NCI-H1436 (cell line): ENCODE measurements at regions not wholly inside any gene's neighbourhood (a gene's known extent, or its start where the extent isn't known, plus 50 kb on each side); places are given as distances from the start of the nearest gene placed in this dataset.

ENCODE experiments used
- DNase-seq: peaks from one replicate; lab custom pipeline; 2025; lab: John Stamatoyannopoulos, UW

DNA sequence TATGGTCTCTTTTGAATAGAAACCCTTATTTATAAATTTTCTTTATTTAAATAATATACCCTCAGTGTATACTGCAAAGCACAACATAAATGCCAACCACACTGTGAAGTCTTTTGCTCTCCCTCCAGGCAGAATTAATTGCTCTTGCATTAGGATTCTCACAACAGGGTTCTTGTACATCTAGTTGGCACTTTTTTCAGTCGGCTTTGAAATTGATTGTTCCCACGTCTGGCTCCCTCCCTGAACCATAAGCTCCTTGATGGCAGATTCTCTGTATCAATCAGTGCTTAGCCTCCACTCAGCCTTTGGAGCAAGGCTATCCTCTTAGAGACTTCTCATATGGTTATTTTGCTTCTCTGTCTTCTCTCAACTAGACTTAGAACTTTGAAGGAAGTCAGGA is 288.0 kb upstream of the POU3F2 start:
- DNase-seq: no peak

DNA sequence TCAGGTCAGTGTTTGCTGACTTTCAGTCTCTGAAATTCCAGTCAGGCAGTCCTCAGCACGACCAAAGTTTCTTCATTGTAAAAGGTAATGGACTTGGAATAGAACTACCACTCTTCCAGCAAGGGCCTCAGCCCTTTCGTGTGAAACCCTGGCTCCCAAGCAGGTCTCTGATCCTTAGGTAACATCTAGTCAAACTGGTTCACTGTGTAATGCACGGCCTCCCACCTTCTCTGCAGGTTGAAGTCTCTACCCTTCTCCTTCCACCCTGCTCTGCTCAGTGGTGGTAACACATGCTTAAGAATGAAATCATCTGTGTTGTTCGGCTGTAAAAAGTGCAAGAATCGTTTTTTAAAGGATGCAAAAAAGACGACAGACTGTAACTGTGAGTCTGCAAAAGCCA is 287.2 kb upstream of the POU3F2 start:
- DNase-seq: no peak

DNA sequence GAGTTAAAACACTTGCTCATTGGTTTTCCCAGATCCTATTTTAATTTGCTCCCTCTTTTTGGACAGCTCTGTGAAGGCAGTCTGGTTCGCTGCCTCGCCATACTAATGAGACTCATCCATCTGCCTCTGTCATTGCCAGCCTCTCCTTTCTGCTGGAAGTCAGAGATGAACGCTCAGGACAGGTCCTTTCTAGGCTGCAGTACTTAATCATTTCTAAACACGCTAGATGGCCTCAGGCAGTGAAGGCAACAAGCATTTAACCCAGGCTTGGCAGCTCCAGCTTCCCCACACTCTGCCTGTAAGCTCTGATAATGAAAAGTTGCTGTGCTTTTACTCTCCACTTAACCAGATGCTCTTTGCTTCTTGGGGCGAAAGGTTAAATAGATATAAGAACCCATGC is 286.7 kb upstream of the POU3F2 start:
- DNase-seq: no peak

DNA sequence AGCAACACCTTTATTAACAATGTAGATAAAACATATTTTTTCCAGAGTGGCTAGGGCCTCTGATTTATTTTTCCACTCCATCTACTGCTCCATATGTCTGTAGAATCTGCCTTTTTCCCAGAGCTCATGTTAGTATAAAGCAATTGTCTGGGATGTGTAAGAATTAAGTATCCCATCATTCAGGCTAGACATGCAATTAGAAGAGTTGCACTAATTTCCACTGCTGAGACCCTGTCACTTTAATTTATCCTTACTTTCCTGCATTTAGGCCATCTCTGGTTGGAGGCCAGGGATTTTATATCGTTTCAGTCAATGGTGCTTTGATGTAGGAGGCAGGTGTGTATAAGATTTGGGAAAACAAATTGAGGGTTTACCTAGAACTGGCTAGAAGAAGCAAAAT is 286.1 kb upstream of the POU3F2 start:
- DNase-seq: no peak

DNA sequence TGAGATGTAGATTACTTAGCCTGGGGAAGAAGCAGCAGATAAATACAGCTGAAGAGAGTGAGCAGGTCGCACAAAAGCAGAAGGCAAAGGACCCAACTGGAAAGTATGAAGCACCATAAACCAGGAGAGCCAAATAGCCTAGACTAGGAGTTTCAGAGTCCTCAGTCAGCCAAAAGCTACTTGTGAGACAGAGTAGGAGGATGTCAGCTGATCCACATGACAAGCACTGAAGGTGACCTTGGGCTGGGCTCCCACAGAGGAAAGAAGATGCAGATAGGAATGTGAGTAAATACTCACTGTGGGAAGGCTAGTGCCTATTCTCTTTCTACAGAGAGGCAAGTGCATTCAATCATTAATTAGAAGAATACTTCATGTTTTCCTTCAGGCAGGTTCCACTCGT is 274.0 kb upstream of the POU3F2 start:
- DNase-seq: no peak

DNA sequence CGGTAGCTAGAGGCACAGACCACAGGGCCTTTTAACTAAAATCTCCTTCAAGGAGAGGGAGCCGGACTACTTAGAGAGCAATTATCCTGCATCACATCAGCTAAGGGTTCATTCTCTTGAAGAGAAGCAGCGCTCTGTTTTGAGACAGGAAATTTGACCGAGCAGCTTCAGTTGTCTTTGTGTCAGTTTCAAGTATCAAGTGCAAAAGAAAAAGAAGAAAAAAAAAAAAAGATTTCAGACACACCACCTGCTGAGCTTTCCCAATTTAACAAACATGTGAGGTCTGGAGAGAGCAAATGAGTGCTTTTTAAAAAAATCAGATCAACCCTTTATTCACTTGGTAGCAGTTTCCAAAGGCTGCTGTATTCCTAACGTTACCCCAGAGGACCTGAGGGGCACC is 273.5 kb upstream of the POU3F2 start:
- no peak for DNase-seq

DNA sequence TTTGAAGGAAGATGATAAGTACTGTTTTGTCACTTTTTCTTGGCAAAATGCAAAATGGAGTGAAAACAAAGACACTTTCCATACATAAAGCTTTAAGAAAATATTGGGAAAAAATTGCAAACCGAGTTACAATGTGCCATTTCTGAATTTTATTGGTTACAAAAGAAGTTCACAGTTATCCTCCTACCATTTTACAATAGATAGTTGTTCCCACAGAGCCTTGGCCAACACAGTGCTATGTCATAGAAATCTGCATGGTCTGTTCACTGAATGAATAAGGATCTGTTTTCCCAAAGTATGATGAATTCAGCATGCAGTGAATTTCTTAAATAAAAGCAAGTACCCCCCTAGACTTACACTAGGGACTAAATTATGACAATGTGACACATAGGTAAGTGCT is 268.2 kb upstream of the POU3F2 start:
- no peak for DNase-seq

DNA sequence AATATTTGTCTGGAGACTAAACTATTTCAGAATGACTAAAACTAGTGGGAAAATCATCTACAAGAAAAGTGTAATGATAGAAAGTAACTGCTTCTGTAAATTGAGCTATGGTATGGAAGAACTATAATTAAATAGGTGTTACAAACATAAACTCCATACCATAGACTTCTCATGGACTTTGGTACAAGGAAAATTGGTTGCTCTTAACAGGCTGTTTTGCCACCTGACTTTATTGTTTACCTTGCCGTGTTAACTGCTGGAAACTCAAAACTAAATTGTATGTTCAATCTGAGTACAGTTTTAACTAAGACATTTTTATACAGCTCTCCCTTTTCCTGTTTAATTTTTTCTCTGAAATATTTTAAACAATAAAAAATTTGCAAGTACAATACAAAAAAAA is 261.8 kb upstream of the POU3F2 start:
- DNase-seq: no peak

DNA sequence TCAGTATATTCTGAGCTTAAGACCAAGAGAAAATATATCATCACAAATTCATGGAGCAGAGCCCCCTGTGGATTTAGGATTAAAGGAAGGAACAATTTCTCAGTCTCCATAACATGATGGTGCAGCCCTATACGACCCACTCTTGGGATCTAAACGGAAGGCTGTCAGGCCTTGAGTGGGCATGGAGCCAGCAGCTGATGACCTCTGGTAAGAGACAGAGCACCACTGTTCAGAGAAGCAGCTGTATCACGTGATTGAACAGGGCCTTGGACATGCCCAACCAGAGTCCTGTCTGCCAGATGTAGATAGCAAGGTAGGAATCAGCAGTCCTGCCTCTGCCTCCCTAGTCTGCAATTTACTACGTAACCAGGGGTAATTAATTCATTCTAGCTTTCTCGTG is 259.4 kb upstream of the POU3F2 start:
- DNase-seq: no peak

DNA sequence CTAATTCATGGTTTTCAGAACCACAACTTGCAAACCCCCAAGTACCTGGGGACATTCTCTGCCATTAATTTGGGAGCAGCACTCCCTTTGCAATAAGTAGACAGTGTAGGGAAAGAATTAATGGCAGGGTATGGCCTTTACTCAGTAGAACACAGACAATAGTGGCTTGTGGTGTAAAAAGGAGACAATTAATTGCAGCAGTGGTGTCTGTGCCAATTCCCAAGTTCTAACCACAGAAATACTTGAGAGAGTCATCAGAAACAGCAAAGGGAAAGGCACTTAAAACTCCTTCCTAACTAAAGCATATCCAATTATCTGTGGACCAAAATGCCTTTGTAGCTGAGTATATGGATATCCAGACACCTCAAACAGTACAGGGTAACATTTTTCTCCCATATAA is 257.6 kb upstream of the POU3F2 start:
- DNase-seq: no peak

DNA sequence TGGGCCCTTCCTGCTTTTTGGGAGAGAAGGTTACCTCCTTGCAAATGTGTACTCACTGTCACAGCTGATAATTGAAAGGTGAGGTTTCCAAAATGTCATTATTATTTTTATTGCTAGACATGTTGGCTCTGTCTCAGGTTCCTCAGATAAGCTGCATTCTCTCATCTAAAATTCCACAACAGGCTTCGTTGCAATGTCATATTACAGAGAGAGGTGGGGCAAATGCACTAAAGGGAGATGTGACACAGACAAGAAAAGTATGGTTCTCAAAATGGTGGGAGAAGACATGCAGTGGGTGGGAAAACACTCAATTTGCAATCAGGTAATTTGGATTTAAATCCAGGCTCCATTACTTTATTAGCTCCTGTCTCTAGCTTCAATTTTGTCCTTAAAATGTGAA is 256.4 kb upstream of the POU3F2 start:
- no peak for DNase-seq

DNA sequence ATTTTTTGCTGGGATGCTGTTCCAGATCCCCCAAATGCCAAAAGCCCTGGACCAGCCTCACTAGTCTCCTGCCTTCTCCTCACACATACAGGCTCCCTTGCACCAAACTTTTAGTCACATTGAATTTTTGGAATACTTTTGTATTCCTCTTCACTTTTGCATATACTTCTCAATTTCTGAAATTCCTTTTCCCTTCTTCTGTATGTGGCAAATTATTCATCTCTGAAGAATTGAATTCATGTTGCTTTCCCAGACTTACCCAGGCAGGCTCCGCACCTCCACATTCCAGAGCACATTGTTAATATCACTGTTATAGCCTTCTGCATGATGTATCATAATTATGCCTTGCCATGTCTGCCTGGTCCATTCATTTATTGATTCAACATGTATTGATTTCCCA is 255.3 kb upstream of the POU3F2 start:
- no peak for DNase-seq

DNA sequence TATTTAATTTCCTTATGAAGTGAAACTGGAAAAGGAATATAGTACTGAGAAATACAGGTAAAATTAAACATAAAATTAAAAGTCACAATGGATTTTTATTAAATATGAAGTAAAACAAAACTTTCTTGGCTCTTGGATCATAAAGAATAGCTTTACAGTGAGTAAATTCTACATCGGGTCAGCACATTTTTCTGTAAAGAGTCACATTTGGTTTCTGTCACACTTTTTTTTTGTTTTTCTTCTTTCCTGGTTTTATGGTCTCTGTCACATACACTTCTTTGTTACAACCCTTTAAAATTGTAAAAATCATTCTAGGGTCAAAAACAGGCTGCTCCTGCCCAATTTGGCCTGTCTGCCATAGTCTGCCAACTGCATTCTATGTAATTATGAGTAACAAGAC is 254.4 kb upstream of the POU3F2 start:
- no peak for DNase-seq

DNA sequence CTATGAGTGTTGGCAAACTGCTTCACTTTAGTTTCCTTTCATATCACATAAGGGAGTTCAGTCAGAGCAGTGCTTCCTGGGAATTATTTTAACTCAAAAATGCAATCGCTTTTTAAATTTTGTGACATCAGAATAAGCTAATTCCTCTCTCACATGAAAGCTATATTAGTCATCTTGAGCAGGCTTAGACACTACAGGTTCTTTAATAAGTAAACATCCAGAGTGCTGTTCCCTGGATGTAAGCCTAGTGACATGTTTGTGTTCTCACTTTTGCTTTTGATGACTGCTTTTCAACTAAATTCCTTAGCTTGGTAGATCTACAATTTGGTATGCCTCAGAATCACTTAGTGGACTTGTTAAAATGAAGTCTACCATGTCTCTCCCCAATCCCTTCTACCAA is 252.7 kb upstream of the POU3F2 start:
- no peak for DNase-seq

DNA sequence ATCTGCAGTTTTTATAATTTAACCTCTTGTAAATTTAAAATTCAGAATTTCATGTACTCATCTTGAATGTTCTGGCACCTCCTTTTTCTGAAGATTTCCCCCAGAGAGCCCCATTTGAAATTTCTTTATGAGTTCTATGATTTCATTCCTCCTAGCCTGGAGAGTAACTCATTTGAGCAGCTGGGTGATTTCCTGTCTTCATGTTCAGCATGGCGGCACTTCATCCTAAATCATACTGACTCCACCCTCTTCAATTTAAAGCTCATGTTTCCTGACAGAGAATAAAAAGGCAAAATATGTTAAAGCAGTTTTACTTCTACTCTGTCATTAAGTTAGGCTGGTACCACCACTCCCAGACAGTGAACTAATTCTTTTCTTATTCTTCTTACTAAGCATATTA is 250.9 kb upstream of the POU3F2 start:
- no peak for DNase-seq

DNA sequence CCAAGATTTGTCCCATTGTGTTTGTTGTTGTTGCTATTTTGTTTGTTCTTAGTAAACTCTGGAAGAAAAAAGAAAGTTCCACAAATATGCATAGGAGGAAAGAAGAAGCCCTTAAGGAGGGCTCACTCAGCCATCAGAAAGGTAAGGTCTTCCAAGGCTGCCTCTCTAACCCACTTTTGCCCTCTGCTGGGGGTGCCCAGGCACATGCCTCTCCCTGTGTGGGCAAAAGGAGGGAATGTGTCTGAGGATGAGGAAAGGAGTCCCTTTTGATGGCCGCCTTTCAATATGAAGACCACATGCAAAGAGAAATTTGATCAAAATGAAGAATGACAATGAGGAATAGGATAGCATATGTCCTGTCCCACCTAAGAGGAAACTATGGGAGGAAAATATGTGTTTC is 248.2 kb upstream of the POU3F2 start:
- DNase-seq: no peak

DNA sequence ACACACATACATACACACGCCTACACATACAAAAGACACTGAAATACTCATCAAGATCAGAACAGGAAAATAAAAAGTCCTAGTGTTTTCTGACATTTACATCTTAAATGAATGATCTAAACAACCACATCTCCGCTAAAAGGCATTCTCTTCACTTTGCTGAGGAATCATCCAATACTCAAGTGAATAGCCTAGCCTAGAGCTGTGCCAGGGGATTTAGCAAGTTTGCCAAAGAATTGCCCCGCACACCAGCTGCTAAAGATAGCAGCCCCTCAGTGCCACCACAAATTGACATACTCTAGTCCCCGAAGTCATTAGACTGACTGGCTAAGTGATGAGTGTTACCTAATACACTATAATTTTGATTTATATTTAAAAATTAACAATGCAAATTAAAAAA is 246.8 kb upstream of the POU3F2 start:
- no peak for DNase-seq

DNA sequence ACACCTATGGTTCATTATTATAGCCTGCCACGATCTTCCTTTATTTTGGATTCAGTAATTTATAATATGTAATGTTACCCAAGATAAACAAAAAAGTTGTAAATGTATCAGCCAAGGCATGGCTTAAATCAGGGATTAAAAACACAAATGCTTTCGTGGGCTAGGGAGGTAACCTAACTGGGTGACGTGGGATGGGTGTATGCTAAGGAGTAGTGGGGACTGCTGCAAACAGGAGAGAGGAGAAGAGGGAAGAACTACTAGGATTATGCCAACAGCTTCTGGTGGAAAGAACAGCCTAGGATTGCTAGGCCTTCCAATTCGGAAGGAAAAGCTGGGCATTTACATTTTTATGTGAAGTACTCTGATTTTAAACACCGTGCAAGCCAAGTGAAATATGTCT is 244.8 kb upstream of the POU3F2 start:
- no peak for DNase-seq

DNA sequence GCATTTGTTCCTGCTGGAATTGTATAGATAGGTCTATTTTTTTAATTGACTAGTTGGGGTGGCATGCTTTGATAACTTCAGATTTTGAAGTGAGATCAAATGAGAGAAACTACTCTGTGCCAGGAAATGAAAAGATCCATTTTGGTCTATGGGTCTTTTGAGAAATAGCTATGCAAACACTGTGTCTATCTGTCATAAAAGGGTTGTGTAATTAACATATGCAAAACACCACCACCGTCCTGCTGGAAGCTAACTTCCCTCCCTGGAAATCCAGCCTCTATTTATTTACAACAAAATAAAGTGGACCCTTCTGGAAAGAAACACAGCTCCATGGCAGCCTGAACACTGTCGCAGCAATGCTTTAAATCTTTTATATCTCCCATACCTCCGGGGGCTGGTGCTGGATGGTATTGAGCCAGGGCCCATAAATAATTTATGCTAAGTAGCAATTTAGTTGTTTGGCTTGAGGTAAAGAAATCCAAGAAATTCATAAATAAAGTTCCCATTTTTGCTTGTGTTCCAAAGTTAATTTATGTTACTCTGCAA is 244.2 kb upstream of the POU3F2 start:
- no peak for DNase-seq

DNA sequence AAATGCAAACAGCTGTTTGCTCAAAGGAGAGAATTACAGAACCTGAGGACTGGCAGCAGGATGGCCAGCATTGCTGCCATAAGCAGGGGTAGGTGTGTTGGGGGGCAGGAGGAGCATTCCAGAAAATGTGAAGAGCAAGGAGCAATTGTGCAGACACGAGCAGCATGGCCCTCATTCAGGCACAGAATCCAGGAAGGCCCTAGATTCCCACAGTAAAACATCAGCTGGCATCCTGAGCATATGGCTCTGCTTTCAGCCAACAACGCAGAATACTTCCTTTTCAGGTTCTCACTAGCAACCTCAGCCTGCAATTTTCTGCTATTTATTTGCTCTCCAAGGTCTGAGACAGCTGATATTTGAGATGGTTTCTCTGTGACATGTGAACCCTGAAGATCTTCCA is 243.4 kb upstream of the POU3F2 start:
- no peak for DNase-seq

DNA sequence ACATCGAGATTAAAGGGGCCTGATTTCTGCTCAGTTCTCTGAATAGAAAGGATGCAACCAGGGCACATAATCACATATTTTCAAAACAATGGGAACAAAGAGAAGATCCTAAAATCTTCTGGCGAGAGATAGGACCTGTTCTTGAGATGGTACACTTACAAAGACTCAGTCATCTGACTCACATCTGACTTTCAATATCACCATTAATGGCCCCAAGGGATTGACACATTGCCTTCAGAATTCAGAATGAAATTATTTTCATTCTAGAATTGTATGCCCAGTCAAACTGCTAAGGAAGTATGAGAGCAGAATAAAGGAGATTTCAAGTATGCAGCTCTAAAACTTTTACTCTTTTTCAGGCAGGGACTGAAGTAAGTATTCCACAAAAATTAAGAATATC is 240.7 kb upstream of the POU3F2 start:
- DNase-seq: no peak

DNA sequence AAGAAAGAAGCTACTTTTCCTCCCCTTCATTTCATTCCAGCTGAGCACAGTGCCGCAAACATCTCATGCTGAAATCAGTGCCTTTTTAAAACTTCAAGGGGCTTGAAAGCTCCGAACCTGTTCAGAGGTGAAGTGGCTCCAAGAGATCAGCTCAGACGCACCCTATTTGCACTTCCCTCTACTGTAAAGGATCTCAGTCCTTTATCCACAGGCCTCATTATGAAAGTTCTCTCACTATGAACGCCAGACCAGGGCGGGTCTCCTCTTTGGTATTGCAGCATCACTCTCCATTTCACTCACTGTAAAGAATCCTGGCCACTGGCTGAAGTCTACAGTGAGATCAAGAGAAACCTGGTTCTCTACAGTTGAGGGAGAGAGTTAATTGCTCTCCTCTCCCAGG is 232.7 kb upstream of the POU3F2 start:
- DNase-seq: no peak

DNA sequence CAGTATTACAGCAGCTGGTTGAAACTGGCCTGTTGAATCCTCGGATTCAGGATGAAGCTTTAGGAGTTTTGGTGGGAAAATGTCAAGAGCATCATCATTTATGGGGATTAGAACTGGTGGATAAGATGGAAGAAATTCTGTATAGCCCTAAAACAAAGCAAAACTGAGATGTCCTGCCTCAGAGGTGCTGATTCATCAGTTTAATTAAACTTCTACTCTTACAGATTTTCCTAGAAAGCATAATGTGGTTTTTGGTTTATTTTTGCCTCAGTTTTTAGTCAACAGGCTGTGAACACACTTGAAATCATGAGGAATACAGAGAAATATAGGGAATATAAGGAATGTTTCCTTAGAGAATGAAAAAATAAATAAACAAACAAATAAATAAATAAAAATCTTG is 228.7 kb upstream of the POU3F2 start:
- DNase-seq: no peak

DNA sequence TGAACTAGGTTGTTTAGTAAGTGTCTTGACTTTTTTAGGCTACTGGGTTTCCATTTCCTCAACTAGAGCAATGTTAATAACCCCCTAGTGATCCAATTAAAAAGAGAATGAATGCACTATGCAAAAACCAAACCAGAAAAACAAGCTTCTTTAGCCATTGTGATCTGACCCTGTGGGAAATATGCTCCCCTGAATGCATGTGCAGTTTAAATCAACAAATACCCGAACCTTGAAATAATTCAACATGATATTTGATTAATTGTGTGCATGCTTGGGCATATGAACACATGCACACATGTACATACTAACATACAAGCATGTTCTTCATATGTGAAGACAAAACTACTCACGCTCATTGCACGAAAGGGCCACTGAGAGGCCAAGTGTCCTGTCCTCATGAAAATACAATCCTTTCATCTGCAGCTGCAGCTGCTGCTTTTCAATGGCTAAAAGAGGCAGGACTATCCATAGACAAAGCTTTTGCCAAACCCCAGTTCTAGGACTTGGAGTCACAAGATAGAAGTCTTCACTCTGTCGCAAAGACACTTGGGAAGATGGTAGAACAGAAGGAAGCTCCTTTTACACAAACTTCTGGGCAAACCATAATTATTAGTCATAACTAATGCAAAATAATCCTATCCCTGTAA is 207.1 kb upstream of the POU3F2 start:
- no peak for DNase-seq

DNA sequence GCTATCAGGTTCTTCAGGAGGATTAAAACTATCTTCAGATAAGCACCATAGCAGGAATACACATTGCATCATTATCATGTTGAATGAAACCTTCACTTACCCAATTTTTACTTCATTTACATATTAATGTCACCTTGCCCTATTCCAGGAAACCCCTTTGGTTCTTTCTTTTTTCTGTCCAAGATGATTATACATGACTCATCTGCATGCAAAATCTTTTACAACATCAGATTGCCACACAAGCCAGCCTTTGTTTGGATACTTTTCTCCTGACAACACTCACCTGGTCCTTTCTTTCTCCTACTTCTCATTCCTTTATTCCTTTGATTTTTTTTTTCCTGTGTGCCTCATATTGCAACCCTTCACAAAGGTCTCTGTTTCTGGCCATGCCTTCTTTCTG is 200.5 kb upstream of the POU3F2 start:
- no peak for DNase-seq
